K562 (cell line): ENCODE measurements at regions not wholly inside any gene's neighbourhood (a gene's known extent, or its start where the extent isn't known, plus 50 kb on each side); places are given as distances from the start of the nearest gene placed in this dataset.

ENCODE experiments used
- E4F1 ChIP-seq: fragments of 250-450 bp; sonication (Bioruptor Pico); IDR thresholded peaks from 2 replicates; pipeline ENCODE4 v1.5.0; 2021; ENCODE audit warnings: mild to moderate bottlenecking, borderline replicate concordance
- ELF4 ChIP-seq: fragments of 450-650 bp; formaldehyde crosslinking; IDR thresholded peaks from 2 replicates; pipeline ENCODE4 v1.4.0; 2022; ENCODE audit warnings: missing genetic modification characterization
- ETV1 ChIP-seq: fragments of 450-650 bp; conservative IDR thresholded peaks from 2 replicates; pipeline ENCODE4 v1.6.1; 2016; ENCODE audit warnings: missing genetic modification characterization, control low read depth, low read depth, missing compliant biosample characterization
- FOXP4 ChIP-seq: sonication (generic); formaldehyde crosslinking; IDR thresholded peaks from 2 replicates; pipeline ENCODE4 v1.8.0; 2022; ENCODE audit warnings: mild to moderate bottlenecking, missing genetic modification reagents, borderline replicate concordance
- GABPB1 ChIP-seq: sonication (generic); formaldehyde crosslinking; IDR thresholded peaks from 2 replicates; pipeline ENCODE4 v1.8.0; 2022; ENCODE audit warnings: mild to moderate bottlenecking, missing genetic modification reagents
- GMEB1 ChIP-seq: fragments of 250-450 bp; sonication (Bioruptor Pico); IDR thresholded peaks from 2 replicates; pipeline ENCODE4 v1.4.0; 2020; ENCODE audit warnings: mild to moderate bottlenecking
- MYNN ChIP-seq, 2 experiments: sonication (generic); formaldehyde crosslinking in 1 of 2; IDR thresholded peaks; 2 replicates each; pipeline versions ENCODE4 v1.5.0 to v1.6.1; 2016 to 2020; ENCODE audit warnings: antibody characterized with exemption in 1 of 2, missing genetic modification reagents in 1 of 2
- NCOA4 ChIP-seq: fragments of 450-650 bp; IDR thresholded peaks from 2 replicates; pipeline ENCODE4 v1.6.1; 2018; ENCODE audit warnings: mild to moderate bottlenecking; ENCODE audit not compliant: partially characterized antibody
- NELFE ChIP-seq: IDR thresholded peaks from 2 replicates; pipeline ENCODE4 v1.6.1; 2011; ENCODE audit warnings: mild to moderate bottlenecking; ENCODE audit not compliant: insufficient read depth, insufficient read length
- NFRKB ChIP-seq: fragments of 450-650 bp; IDR thresholded peaks from 2 replicates; pipeline ENCODE4 v1.6.1; 2016; ENCODE audit warnings: low read depth
- NONO ChIP-seq, 2 experiments: fragments of 200-400 bp in 1 of 2; fragments of 450-650 bp in 1 of 2; formaldehyde crosslinking in 1 of 2; IDR thresholded peaks; 2 replicates each; pipeline ENCODE4 v1.6.1; 2017; ENCODE audit warnings: low read depth in 2 of 2, mild to moderate bottlenecking in 2 of 2, moderate library complexity in 2 of 2, low read length in 1 of 2
- PTBP1 ChIP-seq: fragments of 200-400 bp; formaldehyde crosslinking; IDR thresholded peaks from 2 replicates; pipeline ENCODE4 v1.6.1; 2017; ENCODE audit warnings: low read depth, low read length
- SREBF2 ChIP-seq: sonication (generic); formaldehyde crosslinking; IDR thresholded peaks from 2 replicates; pipeline ENCODE4 v1.4.0; 2020; ENCODE audit warnings: mild to moderate bottlenecking, missing genetic modification reagents
- TAF15 ChIP-seq: fragments of 200-400 bp; formaldehyde crosslinking; IDR thresholded peaks from 2 replicates; pipeline ENCODE4 v1.6.1; 2017; ENCODE audit warnings: mild to moderate bottlenecking, low read depth, low read length, moderate library complexity
- TEAD4 ChIP-seq, 2 experiments: sonication (generic) in 1 of 2; formaldehyde crosslinking in 1 of 2; IDR thresholded peaks; 2 replicates each; pipeline versions ENCODE4 v1.6.1 to v1.8.0; 2012 to 2022; ENCODE audit warnings: borderline replicate concordance in 1 of 2, inconsistent platforms in 1 of 2, low read length in 1 of 2, mild to moderate bottlenecking in 1 of 2, missing genetic modification reagents in 1 of 2
- TFE3 ChIP-seq: fragments of 450-650 bp; formaldehyde crosslinking; IDR thresholded peaks from 2 replicates; pipeline ENCODE4 v1.4.0; 2020; ENCODE audit warnings: mild to moderate bottlenecking, mixed read lengths
- ZC3H8 ChIP-seq: fragments of 450-650 bp; IDR thresholded peaks from 2 replicates; pipeline ENCODE4 v1.6.1; 2017
- ZEB2 ChIP-seq: fragments of 450-650 bp; IDR thresholded peaks from 2 replicates; pipeline ENCODE4 v1.6.1; 2016
- ZNF140 ChIP-seq: fragments of 250-450 bp; sonication (Bioruptor Pico); IDR thresholded peaks from 2 replicates; pipeline ENCODE4 v1.8.0; 2021; ENCODE audit warnings: moderate library complexity, mild to moderate bottlenecking, inconsistent platforms
- ZNF655 ChIP-seq: fragments of 250-450 bp; sonication (Bioruptor Pico); IDR thresholded peaks from 2 replicates; pipeline ENCODE4 v1.5.0; 2021

- TF ChIP-seq TEAD4 (IDR thresholded peaks at IDR 0.05; ENCODE audit: low read length) (peak; percentile 20; the same call in 1 of the 2 replicates), TEAD4 (CRISPR knock-in tag; IDR thresholded peaks at IDR 0.05; ENCODE audit: borderline replicate concordance) (no peak), PTBP1 (no peak), TFE3 (no peak), MYNN (IDR thresholded peaks at IDR 0.05) (0 out of 2 replicates have a peak, but pooled peaks have one; percentile 21), MYNN (CRISPR knock-in tag; IDR thresholded peaks at IDR 0.05) (no peak), FOXP4 (no peak), ZEB2 (0 out of 2 replicates have a peak, but pooled peaks have one; percentile 15), E4F1 (CRISPR knock-in tag) (no peak), NCOA4 (no peak), GMEB1 (CRISPR knock-in tag) (no peak), NONO (IDR thresholded peaks at IDR 0.05; ENCODE audit: low read depth in 2 of 2, low read length in 1 of 2) (no peak), NFRKB (no peak), ETV1 (peak; percentile 63), ZNF140 (CRISPR knock-in tag) (no peak), TAF15 (no peak), GABPB1 (CRISPR knock-in tag) (no peak), ZC3H8 (no peak), SREBF2 (CRISPR knock-in tag) (no peak), NELFE (no peak), ZNF655 (no peak), ELF4 (CRISPR knock-in tag) (no peak)
Observed at GRCh38 chr3:194212845-194213331, 76.9 kb downstream of the HES1 start (continued).
